HG03175 (cell line): ENCODE measurements at regions not wholly inside any gene's neighbourhood (a gene's known extent, or its start where the extent isn't known, plus 50 kb on each side); places are given as distances from the start of the nearest gene placed in this dataset.
"Not testable (repeated sequence)": the region's sequence is repeated elsewhere in the genome, so short reads cannot be mapped to it uniquely, and the experiment has no call there.

Source experiments
- ATAC-seq: cut with Tn5 transposase; IDR thresholded peaks from one replicate; pipeline ENCODE4 v1.9.1; 2021; ENCODE audit warnings: mild to moderate bottlenecking, moderate library complexity; ENCODE audit not compliant: unreplicated experiment

- ATAC-seq, result no peak
Measured at GRCh38 chr4:173777921-173778320, 247.9 kb upstream of the HAND2 start.

- no peak for ATAC-seq
Measured at GRCh38 chr4:173777421-173777820, 247.4 kb upstream of the HAND2 start.

- ATAC-seq, result no peak
Measured at GRCh38 chr4:173769568-173769967, 239.5 kb upstream of the HAND2 start.

- ATAC-seq, result no peak
Measured at GRCh38 chr4:173767650-173768049, 237.6 kb upstream of the HAND2 start.

GRCh38 chr4:173766171-173766600, 236.2 kb upstream of the HAND2 start:
- ATAC-seq, result no peak

- no peak for ATAC-seq
Measured at GRCh38 chr4:173765751-173766150, 235.7 kb upstream of the HAND2 start.

GRCh38 chr4:173763389-173763788, 233.4 kb upstream of the HAND2 start:
- ATAC-seq, result no peak

GRCh38 chr4:173761938-173762337, 231.9 kb upstream of the HAND2 start:
- no peak for ATAC-seq

GRCh38 chr4:173761236-173761635, 231.2 kb upstream of the HAND2 start:
- ATAC-seq, result no peak

- ATAC-seq, result no peak
Measured at GRCh38 chr4:173758132-173758531, 228.1 kb upstream of the HAND2 start.

- ATAC-seq, result no peak
Measured at GRCh38 chr4:173753408-173753807, 223.4 kb upstream of the HAND2 start.

- ATAC-seq, result no peak
Measured at GRCh38 chr4:173752610-173753230, 222.7 kb upstream of the HAND2 start.

GRCh38 chr4:173748353-173748752, 218.3 kb upstream of the HAND2 start:
- ATAC-seq, result no peak

- ATAC-seq, result no peak
Measured at GRCh38 chr4:173747537-173748257, 217.7 kb upstream of the HAND2 start.

- no peak for ATAC-seq
Measured at GRCh38 chr4:173746424-173746823, 216.4 kb upstream of the HAND2 start.

GRCh38 chr4:173745765-173746164, 215.7 kb upstream of the HAND2 start:
- no peak for ATAC-seq

GRCh38 chr4:173736840-173737239, 206.8 kb upstream of the HAND2 start:
- ATAC-seq, result no peak

- ATAC-seq, result no peak
Measured at GRCh38 chr4:173735585-173735984, 205.6 kb upstream of the HAND2 start.

GRCh38 chr4:173735049-173735448, 205.0 kb upstream of the HAND2 start:
- ATAC-seq, result no peak

- ATAC-seq, result no peak
Measured at GRCh38 chr4:173731257-173731656, 201.2 kb upstream of the HAND2 start.

- ATAC-seq, result no peak
Measured at GRCh38 chr4:173722075-173722474, 192.0 kb upstream of the HAND2 start.

GRCh38 chr4:173718504-173718903, 188.5 kb upstream of the HAND2 start:
- not testable (repeated sequence) for ATAC-seq

- ATAC-seq, result no peak
Measured at GRCh38 chr4:173717581-173717980, 187.6 kb upstream of the HAND2 start.
